IMR-90 (cell line): ENCODE measurements at regions not wholly inside any gene's neighbourhood (a gene's known extent, or its start where the extent isn't known, plus 50 kb on each side); places are given as distances from the start of the nearest gene placed in this dataset.
"Not testable (repeated sequence)": the region's sequence is repeated elsewhere in the genome, so short reads cannot be mapped to it uniquely, and the experiment has no call there.

Experiments
- ATAC-seq: fragments of 200-7000 bp; cut with Tn5 transposase; 2 replicates; pipeline ENCODE4 v1.9.1; 2020; ENCODE audit warnings: low read depth, mild to moderate bottlenecking, moderate library complexity
- BruUV-seq: library from RNA; stranded (reverse); fragments of 400-500 nt; replicated peaks from 2 replicates; lab custom pipeline; 2021; lab: Mats Ljungman, UMichigan
- CTCF ChIA-PET: fragments of 300-600 bp; formaldehyde crosslinking; extraction: SDS; loops from one replicate; lab custom pipeline; 2021; ENCODE audit warnings: antibody characterized with exemption; lab: Yijun Ruan, JAX
- POLR2A ChIA-PET: fragments of 300-600 bp; sonication (Branson Sonifier 250); formaldehyde crosslinking; loops from one replicate; lab custom pipeline; 2022; ENCODE audit warnings: antibody characterized with exemption; ENCODE audit not compliant: unreplicated experiment; lab: Charles Lee
- DNase-seq: peaks from one replicate; pipeline ENCODE4 v3.0.0; 2013
- H2AFZ ChIP-seq: replicated peaks from 2 replicates; pipeline ENCODE3; 2013; ENCODE audit warnings: low read length, mild to moderate bottlenecking; ENCODE audit not compliant: poor library complexity
- H2AK5ac ChIP-seq: 2 replicates; pipeline ENCODE4 v1.6.1; 2013; ENCODE audit warnings: low read depth, low read length, inconsistent platforms
- H2AK9ac ChIP-seq: replicated peaks from 2 replicates; pipeline ENCODE3; 2013; ENCODE audit warnings: mild to moderate bottlenecking, low read depth, low read length, moderate library complexity; ENCODE audit not compliant: poor library complexity
- H2BK120ac ChIP-seq: 2 replicates; pipeline ENCODE4 v1.6.1; 2013; ENCODE audit warnings: low read depth, low read length, inconsistent platforms
- H2BK15ac ChIP-seq: 3 replicates; pipeline ENCODE4 v1.6.1; 2013; ENCODE audit warnings: low read depth, low read length, inconsistent platforms
- H2BK20ac ChIP-seq: 2 replicates; pipeline ENCODE4 v1.6.1; 2013; ENCODE audit warnings: low read depth, mild to moderate bottlenecking, inconsistent platforms, low read length, moderate library complexity
- H2BK5ac ChIP-seq: 2 replicates; pipeline ENCODE4 v1.6.1; 2013; ENCODE audit warnings: mild to moderate bottlenecking, low read depth, low read length, inconsistent platforms; ENCODE audit not compliant: poor library complexity, severe bottlenecking
- H3K14ac ChIP-seq: replicated peaks from 2 replicates; pipeline ENCODE4 v1.6.1; 2013; ENCODE audit warnings: low read depth, low read length, inconsistent platforms
- H3K18ac ChIP-seq: 2 replicates; pipeline ENCODE4 v1.6.1; 2013; ENCODE audit warnings: low read depth, low read length, control low read depth
- H3K23ac ChIP-seq: 2 replicates; pipeline ENCODE4 v1.6.1; 2013; ENCODE audit warnings: low read depth, low read length, inconsistent platforms
- H3K27ac ChIP-seq: 2 replicates; pipeline ENCODE4 v1.5.1; 2013; ENCODE audit warnings: mild to moderate bottlenecking, control low read depth, low read length; ENCODE audit not compliant: insufficient read depth
- H3K27me3 ChIP-seq: 2 replicates; pipeline ENCODE4 v1.6.1; 2013; ENCODE audit warnings: low read length; ENCODE audit not compliant: control insufficient read depth, insufficient read depth
- H3K36me3 ChIP-seq: 2 replicates; pipeline ENCODE4 v1.6.1; 2013; ENCODE audit warnings: low read length, mixed read lengths; ENCODE audit not compliant: control insufficient read depth, insufficient read depth
- H3K4ac ChIP-seq: 2 replicates; pipeline ENCODE4 v1.6.1; 2013; ENCODE audit warnings: low read depth, low read length, inconsistent platforms
- H3K4me1 ChIP-seq: 2 replicates; pipeline ENCODE4 v1.6.1; 2013; ENCODE audit warnings: low read length, mixed read lengths; ENCODE audit not compliant: control insufficient read depth, insufficient read depth
- H3K4me2 ChIP-seq: 2 replicates; pipeline ENCODE4 v1.6.1; 2013; ENCODE audit warnings: low read depth, mild to moderate bottlenecking, control low read depth, low read length, moderate library complexity
- H3K4me3 ChIP-seq: 2 replicates; pipeline ENCODE4 v1.5.1; 2013; ENCODE audit warnings: low read depth, mild to moderate bottlenecking, control low read depth, low read length, moderate library complexity; ENCODE audit not compliant: insufficient read depth
- H3K56ac ChIP-seq: 2 replicates; pipeline ENCODE4 v1.6.1; 2013; ENCODE audit warnings: low read length, inconsistent platforms; ENCODE audit not compliant: insufficient read depth; ENCODE audit errors: extremely low read depth
- H3K79me1 ChIP-seq, 2 experiments: 2 replicates each; pipeline ENCODE4 v1.6.1; 2013; ENCODE audit warnings: low read length in 2 of 2, inconsistent platforms in 1 of 2, low read depth in 1 of 2
- H3K9ac ChIP-seq: 2 replicates; pipeline ENCODE4 v1.6.1; 2013; ENCODE audit warnings: low read depth, low read length, control low read depth
- H3K9me1 ChIP-seq: 2 replicates; pipeline ENCODE4 v1.6.1; 2013; ENCODE audit warnings: low read length, inconsistent platforms; ENCODE audit not compliant: insufficient read depth
- H3K9me3 ChIP-seq: 2 replicates; pipeline ENCODE4 v1.6.1; 2013; ENCODE audit warnings: low read length; ENCODE audit not compliant: control insufficient read depth, insufficient read depth
- H4K20me1 ChIP-seq: 2 replicates; pipeline ENCODE4 v1.6.1; 2013; ENCODE audit warnings: low read length, inconsistent platforms; ENCODE audit not compliant: insufficient read depth
- H4K5ac ChIP-seq: 2 replicates; pipeline ENCODE4 v1.6.1; 2013; ENCODE audit warnings: mild to moderate bottlenecking, low read depth, low read length, control low read depth
- H4K8ac ChIP-seq, 2 experiments: 2 replicates each; pipeline ENCODE4 v1.6.1; 2013; ENCODE audit warnings: low read depth in 2 of 2, low read length in 2 of 2, control low read depth in 1 of 2, inconsistent platforms in 1 of 2
- H4K91ac ChIP-seq: 2 replicates; pipeline ENCODE4 v1.6.1; 2013; ENCODE audit warnings: low read depth, low read length, inconsistent platforms; ENCODE audit not compliant: insufficient read depth
- CEBPB ChIP-seq: IDR thresholded peaks from 2 replicates; pipeline ENCODE4 v1.6.1; 2012; ENCODE audit warnings: low read depth, low read length, improper control_type of control experiment
- MAFK ChIP-seq: IDR thresholded peaks from 2 replicates; pipeline ENCODE4 v1.6.1; 2012; ENCODE audit warnings: low read depth, low read length, improper control_type of control experiment
- RAD21 ChIP-seq: IDR thresholded peaks from 2 replicates; pipeline ENCODE4 v1.6.1; 2012; ENCODE audit warnings: low read length, improper control_type of control experiment
- RCOR1 ChIP-seq: IDR thresholded peaks from 2 replicates; pipeline ENCODE4 v1.6.1; 2012; ENCODE audit warnings: mild to moderate bottlenecking, low read length, improper control_type of control experiment; ENCODE audit not compliant: insufficient replicate concordance
- WGBS, 2 experiments: methylation state at CpG; one replicate each; pipeline versions ENCODE4 v1.1.5 to v1.1.7; 2013; ENCODE audit warnings: missing lambda C conversion rate in 2 of 2; ENCODE audit not compliant: insufficient read length in 1 of 2; ENCODE audit errors: extremely low coverage in 2 of 2; 5-methylcytosine and 5-hydroxymethylcytosine counted together
- dilution Hi-C: fragments of 300-500 bp; cut with HindIII; formaldehyde crosslinking; loops from one replicate; pipeline ENCODE4 v1.14.3; 2018; ENCODE audit warnings: low sequenced_read_pairs; ENCODE audit not compliant: unreplicated experiment
- in situ Hi-C: fragments of 300-500 bp; cut with MboI; formaldehyde crosslinking; loops from 3 replicates; pipeline ENCODE4 v1.14.3; 2019; ENCODE audit warnings: low sequenced_read_pairs, inconsistent platforms, mixed read lengths
- intact Hi-C: fragments of 100-400 bp; cut with micrococcal nuclease; formaldehyde crosslinking; loops from 2 replicates; pipeline ENCODE4 v1.10.0; 2022

DNA sequence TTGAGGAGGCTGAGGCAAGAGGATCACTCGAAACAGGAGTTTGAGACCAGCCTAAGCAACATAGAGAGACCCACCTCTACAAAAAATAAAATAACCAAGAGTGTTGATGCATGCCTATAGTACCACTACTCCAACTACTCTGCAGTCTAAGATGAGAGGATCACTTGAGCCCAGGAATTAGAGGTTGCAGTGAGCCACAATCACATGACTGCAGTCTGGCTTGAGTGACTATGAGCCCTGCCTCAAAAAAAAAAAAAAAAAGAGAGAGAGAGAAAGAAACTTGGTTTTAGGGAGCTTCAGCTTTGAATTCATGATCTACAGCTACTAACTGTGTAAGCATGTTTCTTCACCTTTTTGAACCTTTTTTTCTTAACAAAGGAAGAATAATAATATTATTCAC lies 119.9 kb downstream of the HNMT start:
- Histone ChIP-seq H4K8ac (no peak overlapping the region), H3K18ac (no peak overlapping the region), H3K4me2 (no peak overlapping the region), H2AFZ (no peak overlapping the region), H4K5ac (no peak overlapping the region), H2BK20ac (no peak overlapping the region), H3K79me1 (no peaks in the 10 kb centered on the region), H3K27me3 (no peaks in the 10 kb centered on the region), H3K9ac (no peak overlapping the region), H2AK9ac (no peak overlapping the region), H2BK120ac (no peak overlapping the region), H4K20me1 (no peaks in the 10 kb centered on the region), H3K4me1 (no peaks in the 10 kb centered on the region), H3K36me3 (no peaks in the 10 kb centered on the region), H2AK5ac (no peak overlapping the region), H3K23ac (no peak overlapping the region), H3K4me3 (no peak overlapping the region), H3K9me3 (no peaks in the 10 kb centered on the region), H3K56ac (no peak overlapping the region), H4K91ac (no peak overlapping the region), H2BK15ac (no peak overlapping the region), H3K14ac (no peak overlapping the region), H3K4ac (no peak overlapping the region), H3K9me1 (no peaks in the 10 kb centered on the region), H2BK5ac (no peak overlapping the region), H3K27ac (no peak overlapping the region)
- BruUV-seq: no TSS peak
- in situ Hi-C loops (no loop called here), dilution Hi-C loops (no loop called here), intact Hi-C loops (no loop called here)
- ATAC-seq (no peak), DNase-seq (no peak)
- WGBS, 2 experiments: no CpG with 5 or more reads among the region's 1 CpG
- ChIA-PET CTCF (interaction anchor here (0.6 kb wide), 2 partner anchors 11 to 29 kb away, joined by 3 read pairs; no protein-coding TSS in a partner anchor), POLR2A (no interaction called here)
- no peak for TF ChIP-seq CEBPB
- TF ChIP-seq MAFK: no peak
- TF ChIP-seq RCOR1: no peak
- no peak for TF ChIP-seq RAD21

- H3K14ac ChIP-seq, BruUV-seq, H2BK5ac ChIP-seq, H2AK9ac ChIP-seq, H2AFZ ChIP-seq, H3K27me3 ChIP-seq, H4K20me1 ChIP-seq, H3K4me2 ChIP-seq, H2AK5ac ChIP-seq, POLR2A ChIA-PET, H4K91ac ChIP-seq, H3K4me1 ChIP-seq, H3K56ac ChIP-seq, H3K36me3 ChIP-seq, in situ Hi-C loops, dilution Hi-C loops, H3K23ac ChIP-seq, H2BK120ac ChIP-seq, intact Hi-C loops, H3K4ac ChIP-seq, H2BK20ac ChIP-seq, H3K9me3 ChIP-seq, H2BK15ac ChIP-seq, H3K4me3 ChIP-seq, H3K9me1 ChIP-seq, H4K5ac ChIP-seq, H4K8ac ChIP-seq, H3K27ac ChIP-seq, H3K18ac ChIP-seq, H3K9ac ChIP-seq, H3K79me1 ChIP-seq: not testable (repeated sequence)
- WGBS, 2 experiments: no CpG with 5 or more reads among the region's 1 CpG
- ATAC-seq (peak; percentile 35; the same call in 1 of the 2 replicates), DNase-seq (peak; percentile 6)
- CTCF ChIA-PET: interaction anchor here (1.0 kb wide), 1 partner anchor 77 kb away, joined by 3 read pairs; no protein-coding TSS in a partner anchor
These were observed 121.2 kb downstream of the HNMT start for GRCh38 chr2:138085441-138085840.
